ENCODE measurements at regions not wholly inside any gene's neighbourhood (a gene's known extent, or its start where the extent isn't known, plus 50 kb on each side); places are given as distances from the start of the nearest gene placed in this dataset.

DNA sequence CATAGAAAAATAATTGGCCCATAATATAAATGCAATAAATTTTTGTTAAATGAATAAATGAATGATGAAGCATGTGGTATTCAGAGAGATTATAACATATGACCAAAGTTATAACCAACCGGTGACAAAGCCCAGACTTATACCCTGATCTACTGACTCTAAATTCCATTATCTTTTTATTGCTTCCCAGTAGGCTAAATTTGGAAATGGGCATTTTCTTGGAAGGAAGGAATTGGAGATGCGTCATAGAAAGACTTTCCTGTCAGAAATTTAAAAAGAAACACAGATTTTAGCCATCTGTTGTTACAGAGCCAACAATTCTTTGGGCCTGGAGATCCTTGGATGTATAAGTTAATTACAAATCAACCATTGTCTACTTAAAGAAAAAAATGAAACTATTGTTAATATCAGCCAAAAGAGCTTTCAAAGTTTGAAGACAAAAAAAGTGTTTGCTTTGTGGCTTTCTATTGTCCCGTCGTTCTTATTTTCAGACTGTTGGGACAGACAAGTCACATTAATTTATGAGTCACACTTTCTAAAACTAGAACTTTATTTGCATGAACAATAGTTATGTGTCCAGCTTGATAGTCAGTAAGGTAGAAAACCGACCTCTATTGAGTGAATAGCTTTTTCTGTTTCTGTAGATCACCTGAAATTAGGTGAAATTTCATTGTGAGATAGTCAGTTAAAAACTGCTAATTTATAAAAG lies 428.7 kb downstream of the GABRG2 start:
- CTCF ChIA-PET = no interaction called here
- H2AFZ ChIP-seq (ENCODE audit: low read depth) = peak overlapping the region; percentile 69; the same call in 1 of the 2 replicates
- H3K27ac ChIP-seq (ENCODE audit: low read depth in 2 of 2, low read length in 1 of 2) = peak overlapping the region; percentile 53 to 73; a peak in 3 of 4 replicates
- TF ChIP-seq, protein P1, sequence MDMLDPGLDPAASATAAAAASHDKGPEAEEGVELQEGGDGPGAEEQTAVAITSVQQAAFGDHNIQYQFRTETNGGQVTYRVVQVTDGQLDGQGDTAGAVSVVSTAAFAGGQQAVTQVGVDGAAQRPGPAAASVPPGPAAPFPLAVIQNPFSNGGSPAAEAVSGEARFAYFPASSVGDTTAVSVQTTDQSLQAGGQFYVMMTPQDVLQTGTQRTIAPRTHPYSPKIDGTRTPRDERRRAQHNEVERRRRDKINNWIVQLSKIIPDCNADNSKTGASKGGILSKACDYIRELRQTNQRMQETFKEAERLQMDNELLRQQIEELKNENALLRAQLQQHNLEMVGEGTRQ (IDR thresholded peaks at IDR 0.05; ENCODE audit: borderline replicate concordance, low read depth, low read length) = no peak
- peak; percentile 43 to 57; a peak in 2 of 4 replicates for TF ChIP-seq EP300 (IDR thresholded peaks at IDR 0.05; ENCODE audit: borderline replicate concordance in 1 of 2, low read depth in 1 of 2, low read length in 1 of 2)
- no peak for TF ChIP-seq NRF1 (IDR thresholded peaks at IDR 0.05; ENCODE audit: low read depth, low read length)
- TF ChIP-seq FOXM1 (IDR thresholded peaks at IDR 0.05; ENCODE audit: low read depth) = 0 out of 2 replicates have a peak, but pooled peaks have one; percentile 25
- TF ChIP-seq MEF2A (IDR thresholded peaks at IDR 0.05; ENCODE audit: borderline replicate concordance, low read depth) = peak; percentile 82
- TF ChIP-seq, protein P2, sequence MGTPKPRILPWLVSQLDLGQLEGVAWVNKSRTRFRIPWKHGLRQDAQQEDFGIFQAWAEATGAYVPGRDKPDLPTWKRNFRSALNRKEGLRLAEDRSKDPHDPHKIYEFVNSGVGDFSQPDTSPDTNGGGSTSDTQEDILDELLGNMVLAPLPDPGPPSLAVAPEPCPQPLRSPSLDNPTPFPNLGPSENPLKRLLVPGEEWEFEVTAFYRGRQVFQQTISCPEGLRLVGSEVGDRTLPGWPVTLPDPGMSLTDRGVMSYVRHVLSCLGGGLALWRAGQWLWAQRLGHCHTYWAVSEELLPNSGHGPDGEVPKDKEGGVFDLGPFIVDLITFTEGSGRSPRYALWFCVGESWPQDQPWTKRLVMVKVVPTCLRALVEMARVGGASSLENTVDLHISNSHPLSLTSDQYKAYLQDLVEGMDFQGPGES (IDR thresholded peaks at IDR 0.05; ENCODE audit: low read depth, low read length) = no peak
- no peak for TF ChIP-seq GATA2 (CRISPR knock-in tag; IDR thresholded peaks at IDR 0.05)
- no peak for TF ChIP-seq JUND (IDR thresholded peaks at IDR 0.05)
- TF ChIP-seq RCOR1 (IDR thresholded peaks at IDR 0.05; ENCODE audit: low read length) = no peak
- peak; percentile 66 for TF ChIP-seq TCF12 (IDR thresholded peaks at IDR 0.05)
- no peak for TF ChIP-seq FOXJ3 (CRISPR knock-in tag; IDR thresholded peaks at IDR 0.05)
- TF ChIP-seq, protein P3, sequence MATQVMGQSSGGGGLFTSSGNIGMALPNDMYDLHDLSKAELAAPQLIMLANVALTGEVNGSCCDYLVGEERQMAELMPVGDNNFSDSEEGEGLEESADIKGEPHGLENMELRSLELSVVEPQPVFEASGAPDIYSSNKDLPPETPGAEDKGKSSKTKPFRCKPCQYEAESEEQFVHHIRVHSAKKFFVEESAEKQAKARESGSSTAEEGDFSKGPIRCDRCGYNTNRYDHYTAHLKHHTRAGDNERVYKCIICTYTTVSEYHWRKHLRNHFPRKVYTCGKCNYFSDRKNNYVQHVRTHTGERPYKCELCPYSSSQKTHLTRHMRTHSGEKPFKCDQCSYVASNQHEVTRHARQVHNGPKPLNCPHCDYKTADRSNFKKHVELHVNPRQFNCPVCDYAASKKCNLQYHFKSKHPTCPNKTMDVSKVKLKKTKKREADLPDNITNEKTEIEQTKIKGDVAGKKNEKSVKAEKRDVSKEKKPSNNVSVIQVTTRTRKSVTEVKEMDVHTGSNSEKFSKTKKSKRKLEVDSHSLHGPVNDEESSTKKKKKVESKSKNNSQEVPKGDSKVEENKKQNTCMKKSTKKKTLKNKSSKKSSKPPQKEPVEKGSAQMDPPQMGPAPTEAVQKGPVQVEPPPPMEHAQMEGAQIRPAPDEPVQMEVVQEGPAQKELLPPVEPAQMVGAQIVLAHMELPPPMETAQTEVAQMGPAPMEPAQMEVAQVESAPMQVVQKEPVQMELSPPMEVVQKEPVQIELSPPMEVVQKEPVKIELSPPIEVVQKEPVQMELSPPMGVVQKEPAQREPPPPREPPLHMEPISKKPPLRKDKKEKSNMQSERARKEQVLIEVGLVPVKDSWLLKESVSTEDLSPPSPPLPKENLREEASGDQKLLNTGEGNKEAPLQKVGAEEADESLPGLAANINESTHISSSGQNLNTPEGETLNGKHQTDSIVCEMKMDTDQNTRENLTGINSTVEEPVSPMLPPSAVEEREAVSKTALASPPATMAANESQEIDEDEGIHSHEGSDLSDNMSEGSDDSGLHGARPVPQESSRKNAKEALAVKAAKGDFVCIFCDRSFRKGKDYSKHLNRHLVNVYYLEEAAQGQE (IDR thresholded peaks at IDR 0.05; ENCODE audit: low read depth, low read length) = no peak
- TF ChIP-seq CTCF (IDR thresholded peaks at IDR 0.05) = no peak
- TF ChIP-seq NFIC (IDR thresholded peaks at IDR 0.05; ENCODE audit: borderline replicate concordance) = 0 out of 2 replicates have a peak, but pooled peaks have one; percentile 33
- TF ChIP-seq PBX3 (IDR thresholded peaks at IDR 0.05) = no peak
- peak; percentile 1; the same call in 1 of the 2 replicates for TF ChIP-seq FOSL2 (IDR thresholded peaks at IDR 0.05; ENCODE audit: borderline replicate concordance, low read depth)
- no peaks in the 10 kb centered on the region for H3K4me1 ChIP-seq (ENCODE audit: control insufficient read depth in 1 of 2, insufficient read depth in 2 of 2, low read depth in 1 of 2, low read length in 1 of 2)
- no peaks in the 10 kb centered on the region for H3K9me3 ChIP-seq
- no peak overlapping the region for H3K4me3 ChIP-seq (ENCODE audit: low read depth in 2 of 2, low read length in 1 of 2)
- no peak for DNase-seq
- H3K9me2 ChIP-seq = no peaks in the 10 kb centered on the region
- no peaks in the 10 kb centered on the region for H3K36me3 ChIP-seq (replicated peaks in 1 of 2; ENCODE audit: control insufficient read depth in 1 of 2, insufficient read depth in 2 of 2, low read length in 1 of 2)
- POLR2A ChIA-PET = no interaction called here
- no peaks in the 10 kb centered on the region for H4K20me1 ChIP-seq (ENCODE audit: insufficient read depth)
- H3F3A ChIP-seq (replicated peaks; ENCODE audit: insufficient read depth) = peaks cover 6% of the 10 kb centered on the region
- no peaks in the 10 kb centered on the region for H3K79me2 ChIP-seq (ENCODE audit: insufficient read depth)
- no peaks in the 10 kb centered on the region for H3K27me3 ChIP-seq (ENCODE audit: insufficient read depth)
- H3K9ac ChIP-seq = no peak overlapping the region; the same call in 1 of the 2 replicates
- no peak overlapping the region for H3K4me2 ChIP-seq
- 24% methylated on average over 5 of the region's 5 CpGs for WGBS (ENCODE audit: low lambda C conversion rate)

Measured in SK-N-SH (cell line).